RWPE1 (cell line): ENCODE measurements at regions not wholly inside any gene's neighbourhood (a gene's known extent, or its start where the extent isn't known, plus 50 kb on each side); places are given as distances from the start of the nearest gene placed in this dataset.

Experiments
- CTCF ChIA-PET: fragments of 350-600 bp; sonication (Branson Sonifier 250); formaldehyde crosslinking; extraction: SDS; loops from one replicate; lab custom pipeline; 2021; lab: Yijun Ruan, JAX
- POLR2A ChIA-PET: fragments of 400-600 bp; formaldehyde crosslinking; extraction: SDS; loops from one replicate; lab custom pipeline; 2020; ENCODE audit warnings: antibody characterized with exemption; ENCODE audit not compliant: low non-redundant PET; lab: Yijun Ruan, JAX
- DNase-seq: peaks from one replicate; pipeline ENCODE4 v3.0.0; 2012; ENCODE audit warnings: low spot score
- H3K27ac ChIP-seq: fragments of 450-650 bp; 2 replicates; pipeline ENCODE4 v1.5.1; 2017
- TF ChIP-seq, protein P1 (sequence below): fragments of 450-650 bp; conservative IDR thresholded peaks from 2 replicates; pipeline ENCODE4 v1.5.1; 2017; ENCODE audit warnings: low read depth, mild to moderate bottlenecking

DNA sequence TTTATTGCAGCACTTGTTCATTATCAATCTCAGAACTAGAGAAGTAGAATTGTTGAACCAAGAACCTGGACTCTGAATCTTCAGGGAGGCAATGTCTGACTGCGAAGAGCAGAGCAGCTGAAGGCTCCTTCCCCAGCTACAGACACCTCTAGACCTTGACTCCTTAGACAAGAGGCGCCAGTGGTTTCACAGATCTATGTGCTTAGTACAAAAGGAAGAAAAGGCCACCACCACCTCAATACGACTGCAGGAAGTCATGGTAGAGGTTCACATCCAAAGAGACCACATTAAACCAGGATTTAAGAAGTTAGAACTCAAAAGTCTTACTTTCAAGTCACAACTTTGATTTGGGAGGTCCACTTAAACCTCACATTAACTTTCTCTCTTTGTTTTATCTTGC lies 158.1 kb upstream of the VRK2 start:
- ChIA-PET POLR2A (no interaction called here), CTCF (no interaction called here)
- TF ChIP-seq, protein P1, sequence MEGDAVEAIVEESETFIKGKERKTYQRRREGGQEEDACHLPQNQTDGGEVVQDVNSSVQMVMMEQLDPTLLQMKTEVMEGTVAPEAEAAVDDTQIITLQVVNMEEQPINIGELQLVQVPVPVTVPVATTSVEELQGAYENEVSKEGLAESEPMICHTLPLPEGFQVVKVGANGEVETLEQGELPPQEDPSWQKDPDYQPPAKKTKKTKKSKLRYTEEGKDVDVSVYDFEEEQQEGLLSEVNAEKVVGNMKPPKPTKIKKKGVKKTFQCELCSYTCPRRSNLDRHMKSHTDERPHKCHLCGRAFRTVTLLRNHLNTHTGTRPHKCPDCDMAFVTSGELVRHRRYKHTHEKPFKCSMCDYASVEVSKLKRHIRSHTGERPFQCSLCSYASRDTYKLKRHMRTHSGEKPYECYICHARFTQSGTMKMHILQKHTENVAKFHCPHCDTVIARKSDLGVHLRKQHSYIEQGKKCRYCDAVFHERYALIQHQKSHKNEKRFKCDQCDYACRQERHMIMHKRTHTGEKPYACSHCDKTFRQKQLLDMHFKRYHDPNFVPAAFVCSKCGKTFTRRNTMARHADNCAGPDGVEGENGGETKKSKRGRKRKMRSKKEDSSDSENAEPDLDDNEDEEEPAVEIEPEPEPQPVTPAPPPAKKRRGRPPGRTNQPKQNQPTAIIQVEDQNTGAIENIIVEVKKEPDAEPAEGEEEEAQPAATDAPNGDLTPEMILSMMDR: no peak
- H3K27ac ChIP-seq: no peak overlapping the region
- no peak for DNase-seq

- ChIA-PET CTCF (no interaction called here), POLR2A (no interaction called here)
- H3K27ac ChIP-seq: no peak overlapping the region
- TF ChIP-seq, protein P1: no peak
- no peak for DNase-seq
Measured at GRCh38 chr2:57890464-57890863, 156.1 kb upstream of the VRK2 start.

- DNase-seq: no peak
- TF ChIP-seq, protein P1: no peak
- POLR2A ChIA-PET: no interaction called here
- no peak overlapping the region for H3K27ac ChIP-seq
- CTCF ChIA-PET: no interaction called here
Measured at GRCh38 chr2:57891086-57891712, 155.4 kb upstream of the VRK2 start.

GRCh38 chr2:57892920-57893319 lies 153.7 kb upstream of the VRK2 start:
- CTCF ChIA-PET: no interaction called here
- TF ChIP-seq, protein P1: no peak
- DNase-seq: no peak
- POLR2A ChIA-PET: no interaction called here
- H3K27ac ChIP-seq: no peak overlapping the region

DNA sequence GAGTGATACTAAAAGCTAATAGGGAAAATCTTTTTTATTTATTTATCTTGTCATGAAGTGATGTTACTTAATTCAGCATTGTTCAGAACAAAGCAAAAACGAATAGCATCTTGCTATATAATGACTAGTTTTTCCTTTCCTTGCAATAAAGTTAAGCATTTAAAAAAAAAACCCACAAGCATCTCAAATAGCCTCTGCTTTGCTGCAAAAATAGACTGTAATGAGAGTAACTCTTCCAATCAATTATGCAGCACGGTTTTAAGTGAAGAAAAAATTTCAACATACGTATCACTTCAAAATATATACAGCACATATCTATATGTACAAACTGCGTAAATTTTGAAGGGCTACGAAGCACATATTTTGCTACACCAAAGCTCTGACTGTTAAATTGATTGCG lies 153.3 kb upstream of the VRK2 start:
- no peak for DNase-seq
- CTCF ChIA-PET: no interaction called here
- no peak overlapping the region for H3K27ac ChIP-seq
- POLR2A ChIA-PET: no interaction called here
- TF ChIP-seq, protein P1: no peak

DNA sequence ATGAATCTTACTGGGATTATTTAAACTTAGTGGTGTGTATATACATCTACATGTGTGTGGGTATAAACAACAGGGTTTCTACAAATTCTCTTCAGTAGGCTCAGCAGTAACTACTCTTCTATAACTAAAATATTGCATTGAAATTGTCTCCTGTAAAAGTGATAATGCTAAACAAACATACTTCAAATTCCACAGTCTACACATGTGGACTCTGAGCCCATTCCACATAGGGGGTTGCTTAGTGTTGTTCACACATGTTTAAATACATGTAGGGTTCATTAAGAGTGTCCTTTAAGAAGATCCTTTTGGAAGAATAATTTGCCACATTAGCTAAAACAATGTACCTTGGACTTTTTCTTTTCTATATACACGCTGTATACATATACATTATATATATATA lies 152.8 kb upstream of the VRK2 start:
- TF ChIP-seq, protein P1: no peak
- ChIA-PET POLR2A (no interaction called here), CTCF (no interaction called here)
- no peak overlapping the region for H3K27ac ChIP-seq
- no peak for DNase-seq
